GM12878 (cell line): ENCODE measurements at regions not wholly inside any gene's neighbourhood (a gene's known extent, or its start where the extent isn't known, plus 50 kb on each side); places are given as distances from the start of the nearest gene placed in this dataset.

Experiments
- ATAC-seq: fragments of 200-7000 bp; cut with Tn5 transposase; 3 replicates; pipeline ENCODE4 v1.9.1; 2020; ENCODE audit warnings: mild to moderate bottlenecking, moderate library complexity
- BruUV-seq: library from RNA; stranded (reverse); fragments of 400-500 nt; replicated peaks from 2 replicates; lab custom pipeline; 2021; lab: Mats Ljungman, UMichigan
- CTCF ChIA-PET: fragments of 300-600 bp; sonication (Branson Sonifier 250); formaldehyde crosslinking; extraction: SDS; loops from one replicate; lab custom pipeline; 2021; ENCODE audit warnings: inconsistent platforms; lab: Yijun Ruan, JAX
- POLR2A ChIA-PET: fragments of 350-600 bp; formaldehyde crosslinking; extraction: SDS; loops from one replicate; lab custom pipeline; 2021; ENCODE audit warnings: inconsistent platforms; lab: Charles Lee
- RAD21 ChIA-PET: fragments of 300-600 bp; sonication (Branson Sonifier 250); formaldehyde crosslinking; loops from one replicate; lab custom pipeline; 2023; ENCODE audit warnings: antibody characterized with exemption; ENCODE audit not compliant: unreplicated experiment; lab: Charles Lee
- SMC1A ChIA-PET: fragments of 300-600 bp; sonication (Branson Sonifier 250); formaldehyde crosslinking; loops from one replicate; lab custom pipeline; 2023; ENCODE audit not compliant: unreplicated experiment, uncharacterized antibody; lab: Charles Lee
- DNase-seq: peaks from one replicate; pipeline ENCODE4 v3.0.0-alpha.2; 2011; ENCODE audit warnings: low read depth, low spot score
- FAIRE-seq: peaks from 3 replicates; lab custom pipeline; 2011; peaks lifted over from hg19 to GRCh38; lab: Jason Lieb, UNC
- H2AFZ ChIP-seq: 2 replicates; pipeline ENCODE4 v1.6.0; 2011; ENCODE audit warnings: low read depth, low read length, control low read depth; ENCODE audit not compliant: control insufficient read depth
- H3K27ac ChIP-seq: 2 replicates; pipeline ENCODE4 v1.5.1; 2011; ENCODE audit warnings: control low read depth; ENCODE audit not compliant: control insufficient read depth, insufficient read depth
- H3K27me3 ChIP-seq, 2 experiments: replicated peaks in 1 of 2; 2 replicates each; pipeline versions ENCODE4 v1.6.0 to v1.6.1; 2011; ENCODE audit warnings: low read length in 1 of 2; ENCODE audit not compliant: control insufficient read depth in 2 of 2, insufficient read depth in 2 of 2
- H3K36me3 ChIP-seq, 2 experiments: 2 replicates each; pipeline ENCODE4 v1.5.1; 2011; ENCODE audit warnings: low read length in 1 of 2; ENCODE audit not compliant: control insufficient read depth in 2 of 2, insufficient read depth in 2 of 2
- H3K4me1 ChIP-seq: 2 replicates; pipeline ENCODE4 v1.6.1; 2011; ENCODE audit warnings: mild to moderate bottlenecking, low read length, moderate library complexity, mixed read lengths; ENCODE audit not compliant: control insufficient read depth, insufficient read depth
- H3K4me2 ChIP-seq: 2 replicates; pipeline ENCODE4 v1.6.0; 2011; ENCODE audit warnings: control low read depth; ENCODE audit not compliant: control insufficient read depth, insufficient read depth
- H3K4me3 ChIP-seq: fragments of 200-600 bp; sonication (generic); 2 replicates; pipeline ENCODE4 v1.5.1; 2016
- H3K79me2 ChIP-seq: 2 replicates; pipeline ENCODE4 v1.6.0; 2011; ENCODE audit warnings: low read length; ENCODE audit not compliant: control insufficient read depth, insufficient read depth
- H3K9ac ChIP-seq: 2 replicates; pipeline ENCODE4 v1.8.0; 2011; ENCODE audit warnings: low read length, control low read depth, mixed read lengths; ENCODE audit not compliant: control insufficient read depth, insufficient read depth
- H3K9me3 ChIP-seq: replicated peaks from 3 replicates; pipeline ENCODE4 v1.5.1; 2011; ENCODE audit warnings: mild to moderate bottlenecking, low read length; ENCODE audit not compliant: control insufficient read depth, insufficient read depth
- H4K20me1 ChIP-seq: 2 replicates; pipeline ENCODE4 v1.6.0; 2011; ENCODE audit not compliant: control insufficient read depth, insufficient read depth
- MEF2A ChIP-seq: IDR thresholded peaks from 2 replicates; pipeline ENCODE4 v1.6.1; 2011; ENCODE audit warnings: low read depth, mild to moderate bottlenecking, low read length, moderate library complexity; ENCODE audit not compliant: insufficient read depth
- RAD21 ChIP-seq: IDR thresholded peaks from 2 replicates; pipeline ENCODE4 v1.6.1; 2011; ENCODE audit warnings: mild to moderate bottlenecking, low read depth, low read length, moderate library complexity; ENCODE audit not compliant: insufficient read depth
- SIX5 ChIP-seq: IDR thresholded peaks from 2 replicates; pipeline ENCODE4 v1.6.1; 2011; ENCODE audit warnings: mild to moderate bottlenecking, low read depth, low read length, moderate library complexity; ENCODE audit not compliant: severe bottlenecking
- TCF7 ChIP-seq: IDR thresholded peaks from 2 replicates; pipeline ENCODE4 v1.6.1; 2014; ENCODE audit warnings: antibody characterized with exemption, borderline replicate concordance
- ZBED1 ChIP-seq: IDR thresholded peaks from 2 replicates; pipeline ENCODE4 v1.6.1; 2016; ENCODE audit warnings: borderline replicate concordance
- WGBS: methylation state at CpG from one replicate; pipeline ENCODE4 v1.1.6; 2016; ENCODE audit warnings: low lambda C conversion rate; ENCODE audit not compliant: insufficient replicate concordance, insufficient coverage; ENCODE audit errors: missing lambda C conversion rate; 5-methylcytosine and 5-hydroxymethylcytosine counted together
- in situ Hi-C: fragments of 300-500 bp; cut with MboI; formaldehyde crosslinking; loops from 9 replicates; pipeline ENCODE4 v1.14.3; 2018; ENCODE audit warnings: mixed read lengths
- intact Hi-C: fragments of 100-400 bp; cut with micrococcal nuclease; formaldehyde crosslinking; loops from one replicate; pipeline ENCODE4 v1.14.2; 2022; ENCODE audit not compliant: unreplicated experiment
- TF ChIP-seq, protein P1 (sequence below): IDR thresholded peaks from 2 replicates; pipeline ENCODE4 v1.6.1; 2012; ENCODE audit warnings: low read length, inconsistent platforms
- TF ChIP-seq, protein P2 (sequence below): fragments of 450-650 bp; conservative IDR thresholded peaks from 2 replicates; pipeline ENCODE4 v1.6.1; 2017; ENCODE audit warnings: mild to moderate bottlenecking, moderate library complexity

DNA sequence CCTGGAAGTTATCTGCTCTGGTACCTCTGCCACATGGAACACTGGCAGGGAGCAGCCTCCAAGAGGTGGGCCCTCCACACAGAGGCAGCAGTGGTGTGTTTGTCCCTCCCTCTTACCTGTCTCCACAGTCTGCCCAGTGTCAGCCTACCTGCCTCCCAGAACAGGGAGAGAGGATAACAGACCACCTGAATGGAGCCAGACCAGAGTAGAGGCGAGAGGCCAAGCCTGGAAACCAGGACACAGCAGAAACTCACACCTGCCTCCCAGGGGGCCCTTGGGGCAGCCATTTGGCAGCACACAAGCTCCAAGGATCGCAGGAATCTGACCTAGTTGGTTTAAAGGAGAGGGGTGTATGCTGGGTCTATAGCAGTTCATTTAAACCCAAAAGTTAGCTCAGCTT, 100.2 kb upstream of the ZNF366 start:
- H2AFZ ChIP-seq, result no peak overlapping the region
- in situ Hi-C loops, result no loop called here
- H3K27me3 ChIP-seq, result no peaks in the 10 kb centered on the region
- no peak overlapping the region for H3K27ac ChIP-seq
- no peak overlapping the region for H3K4me2 ChIP-seq
- BruUV-seq, result no TSS peak
- no peaks in the 10 kb centered on the region for H3K36me3 ChIP-seq
- no peaks in the 10 kb centered on the region for H3K9me3 ChIP-seq
- no peaks in the 10 kb centered on the region for H4K20me1 ChIP-seq
- no peaks in the 10 kb centered on the region for H3K79me2 ChIP-seq
- CTCF ChIA-PET, result no interaction called here
- intact Hi-C loops, result no loop called here
- no peaks in the 10 kb centered on the region for H3K4me1 ChIP-seq
- SMC1A ChIA-PET, result interaction anchor here (0.6 to 1.6 kb wide), 2 partner anchors 14 to 84 kb away, joined by 3 read pairs; no protein-coding TSS in a partner anchor
- no peak for ATAC-seq
- no peak overlapping the region for H3K4me3 ChIP-seq
- no peak for FAIRE-seq
- H3K9ac ChIP-seq, result no peak overlapping the region
- RAD21 ChIA-PET, result interaction anchor here (5.1 kb wide), 1 partner anchor 210 kb away, joined by 98 read pairs; the partner anchor contains the start of gene TNPO1
- no peak for TF ChIP-seq SIX5
- TF ChIP-seq, protein P1, sequence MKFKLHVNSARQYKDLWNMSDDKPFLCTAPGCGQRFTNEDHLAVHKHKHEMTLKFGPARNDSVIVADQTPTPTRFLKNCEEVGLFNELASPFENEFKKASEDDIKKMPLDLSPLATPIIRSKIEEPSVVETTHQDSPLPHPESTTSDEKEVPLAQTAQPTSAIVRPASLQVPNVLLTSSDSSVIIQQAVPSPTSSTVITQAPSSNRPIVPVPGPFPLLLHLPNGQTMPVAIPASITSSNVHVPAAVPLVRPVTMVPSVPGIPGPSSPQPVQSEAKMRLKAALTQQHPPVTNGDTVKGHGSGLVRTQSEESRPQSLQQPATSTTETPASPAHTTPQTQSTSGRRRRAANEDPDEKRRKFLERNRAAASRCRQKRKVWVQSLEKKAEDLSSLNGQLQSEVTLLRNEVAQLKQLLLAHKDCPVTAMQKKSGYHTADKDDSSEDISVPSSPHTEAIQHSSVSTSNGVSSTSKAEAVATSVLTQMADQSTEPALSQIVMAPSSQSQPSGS, result no peak
- no peak for TF ChIP-seq TCF7
- TF ChIP-seq ZBED1, result no peak
- no peak for TF ChIP-seq MEF2A
- TF ChIP-seq, protein P2, sequence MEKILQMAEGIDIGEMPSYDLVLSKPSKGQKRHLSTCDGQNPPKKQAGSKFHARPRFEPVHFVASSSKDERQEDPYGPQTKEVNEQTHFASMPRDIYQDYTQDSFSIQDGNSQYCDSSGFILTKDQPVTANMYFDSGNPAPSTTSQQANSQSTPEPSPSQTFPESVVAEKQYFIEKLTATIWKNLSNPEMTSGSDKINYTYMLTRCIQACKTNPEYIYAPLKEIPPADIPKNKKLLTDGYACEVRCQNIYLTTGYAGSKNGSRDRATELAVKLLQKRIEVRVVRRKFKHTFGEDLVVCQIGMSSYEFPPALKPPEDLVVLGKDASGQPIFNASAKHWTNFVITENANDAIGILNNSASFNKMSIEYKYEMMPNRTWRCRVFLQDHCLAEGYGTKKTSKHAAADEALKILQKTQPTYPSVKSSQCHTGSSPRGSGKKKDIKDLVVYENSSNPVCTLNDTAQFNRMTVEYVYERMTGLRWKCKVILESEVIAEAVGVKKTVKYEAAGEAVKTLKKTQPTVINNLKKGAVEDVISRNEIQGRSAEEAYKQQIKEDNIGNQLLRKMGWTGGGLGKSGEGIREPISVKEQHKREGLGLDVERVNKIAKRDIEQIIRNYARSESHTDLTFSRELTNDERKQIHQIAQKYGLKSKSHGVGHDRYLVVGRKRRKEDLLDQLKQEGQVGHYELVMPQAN, result no peak
- no peak for TF ChIP-seq RAD21
- WGBS, result 0% methylated on average over 2 of the region's 2 CpGs
- no peak for DNase-seq
- POLR2A ChIA-PET, result no interaction called here
